Pancreas (tissue), 10 donors: ENCODE measurements at regions not wholly inside any gene's neighbourhood (a gene's known extent, or its start where the extent isn't known, plus 50 kb on each side); places are given as distances from the start of the nearest gene placed in this dataset.

Source experiments
- ATAC-seq, 4 donors: fragments of 200-7000 bp; cut with Tn5 transposase; one replicate each; pipeline versions ENCODE4 v1.8.0 to v1.9.1; 2020; ENCODE audit warnings: mild to moderate bottlenecking in 4 of 4, moderate library complexity in 4 of 4
- DNase-seq, 6 donors: peaks; one replicate each; pipeline ENCODE4 v3.0.0-alpha.2; 2020
- FAIRE-seq: peaks from 2 replicates; lab custom pipeline; 2012; peaks lifted over from hg19 to GRCh38; lab: Jason Lieb, UNC
- H3K27ac ChIP-seq, 4 donors: fragments of 200-600 bp; sonication (generic); 1 replicate in 3 of 4; 2 replicates in 1 of 4; pipeline versions ENCODE4 v1.5.0 to v1.8.0; 2020
- H3K27me3 ChIP-seq, 4 donors: fragments of 200-600 bp; one replicate each; pipeline ENCODE4 v1.8.0; 2021
- H3K36me3 ChIP-seq, 3 donors: fragments of 200-600 bp; sonication (generic) in 1 of 3; one replicate each; pipeline versions ENCODE4 v1.5.0 to v1.8.0; 2020 to 2021
- H3K4me1 ChIP-seq, 3 donors: fragments of 200-600 bp; one replicate each; pipeline ENCODE4 v1.8.0; 2021
- H3K4me3 ChIP-seq, 4 donors: fragments of 200-600 bp; sonication (generic) in 2 of 4; one replicate each; pipeline versions ENCODE4 v1.5.0 to v1.8.0; 2020 to 2021
- H3K9me3 ChIP-seq, 4 donors: fragments of 200-600 bp; one replicate each; pipeline ENCODE4 v1.8.0; 2021
- CTCF ChIP-seq, 4 donors: fragments of 200-600 bp; sonication (generic) in 3 of 4; IDR thresholded peaks; one replicate each; pipeline versions ENCODE4 v1.5.0 to v1.8.0; 2021; ENCODE audit warnings: antibody characterized with exemption in 4 of 4
- WGBS, 2 donors: extraction: QIAGEN DNeasy Blood & Tissue Kit; methylation state at CpG; one replicate each; pipeline ENCODE4 v1.1.7; 2013; 5-methylcytosine and 5-hydroxymethylcytosine counted together
- intact Hi-C, 3 donors: fragments of 100-400 bp; cut with DNase I; formaldehyde crosslinking; loops; one replicate each; pipeline versions ENCODE4 v1.11.1 to v1.14.2; 2022
- donor health status: healthy with polysubstance abuse.
- donor health status: DM: no; HTN: no; CAD: no; lungs with moderate emphysema.
- donor health status: DM: no; HTN: no; CAD: no.
- donor health status: control.
- donor health status: control.
- donor health status: Bipolar disorder and iron deficiency.
- donor health status: DM: yes; HTN: yes; CAD: no.
- donor health status: DM: no; HTN: no; CAD: no.
- donor health status: DM: no; HTN: no; CAD: no.
- donor health status: DM: yes; HTN: yes; CAD: no.

- intact Hi-C loops = no loop called here
- Histone ChIP-seq H3K9me3 (no peaks in the 10 kb centered on the region), H3K36me3 (no peaks in the 10 kb centered on the region), H3K4me1 (no peaks in the 10 kb centered on the region), H3K27ac (no peak overlapping the region), H3K4me3 (no peak overlapping the region), H3K27me3 (no peaks in the 10 kb centered on the region)
- no peak for TF ChIP-seq CTCF (IDR thresholded peaks at IDR 0.05)
- WGBS, 2 donors = 63 to 72% methylated on average over 10 of the region's 10 CpGs
- DNase-seq (no peak), ATAC-seq (no peak), FAIRE-seq (no peak)
These were observed 105.5 kb upstream of the TOP3B start for GRCh38 chr22:22087854-22088657.

DNA sequence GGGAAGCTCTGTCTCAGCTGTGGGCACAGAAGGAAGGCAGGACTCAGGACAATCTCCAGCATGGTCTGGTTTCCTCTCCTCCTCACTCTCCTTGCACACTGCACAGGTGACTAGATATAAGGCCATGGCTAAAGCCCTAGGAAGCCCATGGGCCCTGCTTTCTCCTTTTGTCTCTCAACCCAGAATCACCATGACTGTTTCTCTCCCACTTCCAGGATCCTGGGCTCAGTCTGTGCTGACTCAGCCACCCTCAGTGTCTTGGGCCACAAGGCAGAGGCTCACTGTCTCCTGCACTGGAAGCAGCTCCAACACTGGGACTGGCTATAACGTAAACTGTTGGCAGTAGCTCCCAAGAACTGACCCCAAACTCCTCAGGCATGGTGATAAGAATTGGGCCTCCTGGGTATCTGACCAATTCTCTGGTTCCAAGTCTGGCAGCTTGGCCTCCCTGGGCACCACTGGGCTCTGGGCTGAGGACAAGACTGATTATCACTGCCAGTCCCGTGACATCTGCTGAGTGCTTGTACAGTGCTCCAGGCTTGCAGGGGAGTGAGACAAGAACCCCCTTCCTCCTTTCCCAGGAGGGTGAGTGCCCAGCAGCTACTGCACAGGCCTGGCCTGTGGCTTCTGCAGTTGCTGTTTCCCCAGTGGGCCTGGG lies 104.0 kb upstream of the TOP3B start:
- FAIRE-seq = no peak
- Histone ChIP-seq H3K27me3 (no peaks in the 10 kb centered on the region), H3K4me1 (no peaks in the 10 kb centered on the region), H3K27ac (no peak overlapping the region), H3K9me3 (no peaks in the 10 kb centered on the region), H3K4me3 (no peak overlapping the region), H3K36me3 (no peaks in the 10 kb centered on the region)
- intact Hi-C loops = no loop called here
- DNase-seq = no peak
- WGBS, 2 donors = 84 to 89% methylated on average over 2 of the region's 2 CpGs
- TF ChIP-seq CTCF (IDR thresholded peaks at IDR 0.05) = no peak
- peak in 2 of 4 donors; percentile 35 to 41 for ATAC-seq

- Histone ChIP-seq H3K27ac (no peak overlapping the region), H3K9me3 (no peaks in the 10 kb centered on the region), H3K4me1 (no peaks in the 10 kb centered on the region), H3K27me3 (no peaks in the 10 kb centered on the region), H3K4me3 (no peak overlapping the region), H3K36me3 (no peaks in the 10 kb centered on the region)
- peak in 1 of 4 donors; percentile 56 for ATAC-seq
- TF ChIP-seq CTCF (IDR thresholded peaks at IDR 0.05) = no peak
- 73 to 79% methylated on average over 5 of the region's 5 CpGs for WGBS, 2 donors
- intact Hi-C loops = no loop called here
- no peak for FAIRE-seq
- no peak for DNase-seq
These were observed 103.3 kb upstream of the TOP3B start for GRCh38 chr22:22085702-22086500.

GRCh38 chr22:22084089-22084711 lies 101.6 kb upstream of the TOP3B start:
- no peak overlapping the region for H3K27ac ChIP-seq
- 25 to 46% methylated on average over 4 of the region's 4 CpGs for WGBS, 2 donors
- intact Hi-C loops = no loop called here
- ATAC-seq (no peak), DNase-seq (no peak), FAIRE-seq (no peak)
- H3K9me3 ChIP-seq = no peaks in the 10 kb centered on the region
- H3K4me1 ChIP-seq = no peaks in the 10 kb centered on the region
- TF ChIP-seq CTCF (IDR thresholded peaks at IDR 0.05) = no peak
- H3K27me3 ChIP-seq = no peaks in the 10 kb centered on the region
- H3K4me3 ChIP-seq = no peak overlapping the region
- H3K36me3 ChIP-seq = no peaks in the 10 kb centered on the region
